SU-DHL-6 (cell line): ENCODE measurements at regions not wholly inside any gene's neighbourhood (a gene's known extent, or its start where the extent isn't known, plus 50 kb on each side); places are given as distances from the start of the nearest gene placed in this dataset.

ENCODE experiments used
- H2AFZ ChIP-seq: fragments of 200-600 bp; sonication (generic); 2 replicates; pipeline ENCODE4 v1.6.1; 2014; ENCODE audit warnings: low read depth, mild to moderate bottlenecking, moderate library complexity, mixed read lengths, antibody characterized with exemption, low read length; ENCODE audit not compliant: severe bottlenecking
- H3F3A ChIP-seq: fragments of 200-600 bp; shearing (Covaris generic); 2 replicates; pipeline ENCODE4 v1.6.0; 2016; ENCODE audit warnings: antibody characterized with exemption, mild to moderate bottlenecking; ENCODE audit not compliant: insufficient read depth
- H3K27ac ChIP-seq: fragments of 200-600 bp; sonication (generic); 2 replicates; pipeline ENCODE4 v1.5.1; 2016; ENCODE audit warnings: low read depth, mild to moderate bottlenecking, low read length, moderate library complexity, mixed read lengths
- H3K27me3 ChIP-seq: fragments of 200-600 bp; sonication (generic), shearing (Covaris generic); 2 replicates; pipeline ENCODE4 v1.6.0; 2014; ENCODE audit warnings: mild to moderate bottlenecking, low read length
- H3K36me3 ChIP-seq: fragments of 200-600 bp; sonication (generic); 2 replicates; pipeline ENCODE4 v1.6.1; 2014; ENCODE audit warnings: mild to moderate bottlenecking, low read length, mixed read lengths
- H3K4me2 ChIP-seq: fragments of 300-600, 200-600 bp; shearing (Covaris generic), sonication (generic); 2 replicates; pipeline ENCODE4 v1.6.0; 2014; ENCODE audit warnings: low read length, low read depth, mild to moderate bottlenecking; ENCODE audit not compliant: poor library complexity, severe bottlenecking
- H3K4me3 ChIP-seq: fragments of 200-600 bp; sonication (generic); 2 replicates; pipeline ENCODE4 v1.5.1; 2014; ENCODE audit warnings: antibody characterized with exemption, low read length, mild to moderate bottlenecking, mixed read lengths; ENCODE audit not compliant: insufficient read depth, poor library complexity, severe bottlenecking
- H3K79me2 ChIP-seq: fragments of 200-600 bp; sonication (generic); 2 replicates; pipeline ENCODE4 v1.6.1; 2014; ENCODE audit warnings: mild to moderate bottlenecking, low read length, moderate library complexity; ENCODE audit not compliant: insufficient read depth
- H3K9ac ChIP-seq: fragments of 200-600 bp; sonication (generic); 2 replicates; pipeline ENCODE4 v1.7.0; 2014; ENCODE audit warnings: mild to moderate bottlenecking, low read length
- H3K9me2 ChIP-seq: fragments of 200-600 bp; sonication (generic); replicated peaks from 2 replicates; pipeline ENCODE4 v1.6.1; 2014; ENCODE audit warnings: low read length; ENCODE audit not compliant: insufficient read depth
- H3K9me3 ChIP-seq: fragments of 200-600 bp; sonication (generic); 2 replicates; pipeline ENCODE4 v1.6.1; 2014; ENCODE audit warnings: low read length, mixed read lengths; ENCODE audit not compliant: insufficient read depth
- H4K20me1 ChIP-seq: fragments of 200-600 bp; sonication (generic); 2 replicates; pipeline ENCODE4 v1.6.1; 2014; ENCODE audit warnings: low read depth, mild to moderate bottlenecking, antibody characterized with exemption, low read length, moderate library complexity, mixed read lengths
- EZH2phosphoT487 ChIP-seq: fragments of 200-600 bp; sonication (generic), shearing (Covaris generic); conservative IDR thresholded peaks from 2 replicates; pipeline ENCODE4 v1.6.1; 2018; ENCODE audit warnings: mild to moderate bottlenecking, antibody characterized with exemption, low read length, moderate library complexity, mixed read lengths
- TF ChIP-seq, protein P1 (sequence below): fragments of 200-600 bp; sonication (generic); IDR thresholded peaks from one replicate; pipeline ENCODE4 v1.5.1; 2017; ENCODE audit warnings: antibody characterized with exemption, mild to moderate bottlenecking, low read length, moderate library complexity; ENCODE audit not compliant: insufficient read depth, poor library complexity, severe bottlenecking

DNA sequence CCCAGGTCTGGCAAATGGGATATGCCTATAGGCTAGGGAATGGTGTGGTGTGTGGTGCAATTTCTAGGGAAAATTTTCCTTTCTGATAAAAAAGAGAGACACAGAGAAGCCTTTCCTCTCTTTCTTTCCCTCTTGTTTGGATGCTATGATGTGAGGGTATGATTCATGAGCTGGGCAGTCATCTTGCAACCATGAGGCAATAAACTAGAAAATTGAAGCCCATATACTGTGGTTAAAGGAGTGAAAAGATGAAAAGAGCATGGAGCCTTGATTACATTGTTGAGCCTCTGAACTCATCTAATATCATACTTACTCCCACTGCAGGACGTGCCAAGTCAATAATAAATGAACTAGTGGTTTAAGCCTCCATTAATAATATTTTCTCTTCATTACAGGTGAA, 215.6 kb downstream of the HAUS1 start:
- no peaks in the 10 kb centered on the region for H3K79me2 ChIP-seq
- no peak overlapping the region for H3K27ac ChIP-seq
- H3K4me3 ChIP-seq = no peak overlapping the region
- no peak overlapping the region for H3K9ac ChIP-seq
- no peaks in the 10 kb centered on the region for H3F3A ChIP-seq
- no peaks in the 10 kb centered on the region for H3K27me3 ChIP-seq
- H3K9me3 ChIP-seq = no peaks in the 10 kb centered on the region
- no peaks in the 10 kb centered on the region for H3K9me2 ChIP-seq
- no peaks in the 10 kb centered on the region for H3K36me3 ChIP-seq
- no peak overlapping the region for H3K4me2 ChIP-seq
- H4K20me1 ChIP-seq = no peaks in the 10 kb centered on the region
- TF ChIP-seq EZH2phosphoT487 = no peak
- TF ChIP-seq, protein P1, sequence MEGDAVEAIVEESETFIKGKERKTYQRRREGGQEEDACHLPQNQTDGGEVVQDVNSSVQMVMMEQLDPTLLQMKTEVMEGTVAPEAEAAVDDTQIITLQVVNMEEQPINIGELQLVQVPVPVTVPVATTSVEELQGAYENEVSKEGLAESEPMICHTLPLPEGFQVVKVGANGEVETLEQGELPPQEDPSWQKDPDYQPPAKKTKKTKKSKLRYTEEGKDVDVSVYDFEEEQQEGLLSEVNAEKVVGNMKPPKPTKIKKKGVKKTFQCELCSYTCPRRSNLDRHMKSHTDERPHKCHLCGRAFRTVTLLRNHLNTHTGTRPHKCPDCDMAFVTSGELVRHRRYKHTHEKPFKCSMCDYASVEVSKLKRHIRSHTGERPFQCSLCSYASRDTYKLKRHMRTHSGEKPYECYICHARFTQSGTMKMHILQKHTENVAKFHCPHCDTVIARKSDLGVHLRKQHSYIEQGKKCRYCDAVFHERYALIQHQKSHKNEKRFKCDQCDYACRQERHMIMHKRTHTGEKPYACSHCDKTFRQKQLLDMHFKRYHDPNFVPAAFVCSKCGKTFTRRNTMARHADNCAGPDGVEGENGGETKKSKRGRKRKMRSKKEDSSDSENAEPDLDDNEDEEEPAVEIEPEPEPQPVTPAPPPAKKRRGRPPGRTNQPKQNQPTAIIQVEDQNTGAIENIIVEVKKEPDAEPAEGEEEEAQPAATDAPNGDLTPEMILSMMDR = no peak
- no peak overlapping the region for H2AFZ ChIP-seq

GRCh38 chr18:46320297-46320696, 216.1 kb downstream of the HAUS1 start:
- no peak overlapping the region for H3K27ac ChIP-seq

DNA sequence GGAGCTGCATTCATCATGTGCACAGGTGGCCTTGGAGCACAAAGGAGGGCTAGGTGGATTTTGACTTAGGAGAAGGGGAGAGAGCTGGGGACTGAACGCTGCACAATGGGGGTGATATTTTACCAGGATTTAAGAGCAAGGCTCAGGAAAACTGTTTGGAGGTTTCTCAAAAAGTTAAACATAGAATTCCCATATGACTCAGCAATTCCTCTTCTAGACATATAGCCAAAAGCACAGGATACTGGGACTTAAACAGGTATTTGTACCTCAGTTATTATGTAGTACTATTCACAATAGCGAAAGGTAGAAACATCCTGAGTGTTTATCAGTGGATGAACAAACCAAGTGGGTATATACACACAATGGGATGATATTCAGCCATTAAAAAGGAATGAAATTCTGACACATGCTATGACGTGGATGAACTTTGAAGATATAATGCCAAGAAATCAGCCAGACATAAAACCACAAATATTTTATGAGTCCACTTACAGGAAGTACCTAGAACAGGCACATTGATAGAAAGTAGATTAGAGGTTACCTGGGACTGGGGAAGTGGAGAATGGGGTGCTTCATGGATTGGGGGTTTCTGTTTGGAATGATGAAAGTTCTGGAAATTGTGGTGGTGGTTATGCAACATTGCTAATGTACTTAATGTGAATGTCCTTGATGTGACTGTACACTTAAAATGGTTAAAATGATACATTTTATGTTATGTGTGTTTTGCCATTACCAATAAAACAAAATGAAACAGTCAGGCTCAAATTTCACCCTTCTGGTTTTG, 216.9 kb downstream of the HAUS1 start:
- Histone ChIP-seq H3K27me3 (no peaks in the 10 kb centered on the region), H3K4me3 (no peak overlapping the region), H3K4me2 (no peak overlapping the region), H3K36me3 (no peaks in the 10 kb centered on the region), H3K79me2 (no peaks in the 10 kb centered on the region), H3K27ac (no peak overlapping the region), H3K9me2 (no peaks in the 10 kb centered on the region), H2AFZ (no peak overlapping the region), H3F3A (no peaks in the 10 kb centered on the region), H4K20me1 (no peaks in the 10 kb centered on the region), H3K9me3 (no peaks in the 10 kb centered on the region), H3K9ac (no peak overlapping the region)
- TF ChIP-seq, protein P1 = no peak
- no peak for TF ChIP-seq EZH2phosphoT487

More at GRCh38 chr18:46320297-46320696, 216.1 kb downstream of the HAUS1 start:
- Histone ChIP-seq H3F3A (no peaks in the 10 kb centered on the region), H3K79me2 (no peaks in the 10 kb centered on the region), H3K4me2 (no peak overlapping the region), H4K20me1 (no peaks in the 10 kb centered on the region), H3K9ac (no peak overlapping the region), H2AFZ (no peak overlapping the region), H3K36me3 (no peaks in the 10 kb centered on the region), H3K9me3 (no peaks in the 10 kb centered on the region), H3K4me3 (no peak overlapping the region), H3K9me2 (no peaks in the 10 kb centered on the region), H3K27me3 (no peaks in the 10 kb centered on the region)
- TF ChIP-seq, protein P1 = no peak
- no peak for TF ChIP-seq EZH2phosphoT487
